ENCODE measurements at regions not wholly inside any gene's neighbourhood (a gene's known extent, or its start where the extent isn't known, plus 50 kb on each side); places are given as distances from the start of the nearest gene placed in this dataset.

- no peaks in the 10 kb centered on the region for H3K36me3 ChIP-seq (ENCODE audit: low read depth, low read length)
- no peaks in the 10 kb centered on the region for H4K20me1 ChIP-seq (ENCODE audit: low read length)
- TF ChIP-seq EZH2phosphoT487 (IDR thresholded peaks at IDR 0.05; ENCODE audit: borderline replicate concordance, low read length) (no peak), EZH2 (IDR thresholded peaks at IDR 0.05; ENCODE audit: low read length, unreplicated experiment) (no peak)
- TF ChIP-seq, protein P1, sequence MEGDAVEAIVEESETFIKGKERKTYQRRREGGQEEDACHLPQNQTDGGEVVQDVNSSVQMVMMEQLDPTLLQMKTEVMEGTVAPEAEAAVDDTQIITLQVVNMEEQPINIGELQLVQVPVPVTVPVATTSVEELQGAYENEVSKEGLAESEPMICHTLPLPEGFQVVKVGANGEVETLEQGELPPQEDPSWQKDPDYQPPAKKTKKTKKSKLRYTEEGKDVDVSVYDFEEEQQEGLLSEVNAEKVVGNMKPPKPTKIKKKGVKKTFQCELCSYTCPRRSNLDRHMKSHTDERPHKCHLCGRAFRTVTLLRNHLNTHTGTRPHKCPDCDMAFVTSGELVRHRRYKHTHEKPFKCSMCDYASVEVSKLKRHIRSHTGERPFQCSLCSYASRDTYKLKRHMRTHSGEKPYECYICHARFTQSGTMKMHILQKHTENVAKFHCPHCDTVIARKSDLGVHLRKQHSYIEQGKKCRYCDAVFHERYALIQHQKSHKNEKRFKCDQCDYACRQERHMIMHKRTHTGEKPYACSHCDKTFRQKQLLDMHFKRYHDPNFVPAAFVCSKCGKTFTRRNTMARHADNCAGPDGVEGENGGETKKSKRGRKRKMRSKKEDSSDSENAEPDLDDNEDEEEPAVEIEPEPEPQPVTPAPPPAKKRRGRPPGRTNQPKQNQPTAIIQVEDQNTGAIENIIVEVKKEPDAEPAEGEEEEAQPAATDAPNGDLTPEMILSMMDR (conservative IDR thresholded peaks at IDR 0.05; ENCODE audit: low read depth, low read length): no peak
- CTCF ChIA-PET: no interaction called here
- no peaks in the 10 kb centered on the region for H3K79me2 ChIP-seq (ENCODE audit: low read length)
- POLR2A ChIA-PET (ENCODE audit: unreplicated experiment): no interaction called here
- no TSS peak for BruUV-seq (replicated peaks)
- H3K27me3 ChIP-seq (ENCODE audit: low read length): no peaks in the 10 kb centered on the region
- no peaks in the 10 kb centered on the region for H3K9me2 ChIP-seq (replicated peaks; ENCODE audit: low read length)
- H3K4me2 ChIP-seq (ENCODE audit: low read length): no peak overlapping the region
- H3K27ac ChIP-seq (ENCODE audit: low read length): no peak overlapping the region
- H3K9me3 ChIP-seq (ENCODE audit: low read length): no peaks in the 10 kb centered on the region
- no peak overlapping the region for H3K9ac ChIP-seq (ENCODE audit: low read length)
- ATAC-seq (peak; percentile 93), DNase-seq (peak; percentile 60)
- H2AFZ ChIP-seq (ENCODE audit: low read length): no peak overlapping the region
- peaks cover 9% of the 10 kb centered on the region for H3K4me1 ChIP-seq (ENCODE audit: insufficient read depth, low read length)
- H3F3A ChIP-seq (ENCODE audit: low read length, unreplicated experiment): no peaks in the 10 kb centered on the region
- intact Hi-C loops (cut with micrococcal nuclease): no loop called here
- no peak overlapping the region for H3K4me3 ChIP-seq (ENCODE audit: low read length)
Observed at GRCh38 chr17:70426752-70427151, 257.4 kb downstream of the KCNJ2 start.

- no peaks in the 10 kb centered on the region for H3K79me2 ChIP-seq (ENCODE audit: low read length)
- CTCF ChIA-PET: no interaction called here
- H3K27ac ChIP-seq (ENCODE audit: low read length): no peak overlapping the region
- TF ChIP-seq EZH2phosphoT487 (IDR thresholded peaks at IDR 0.05; ENCODE audit: borderline replicate concordance, low read length): no peak
- H3K9me3 ChIP-seq (ENCODE audit: low read length): no peaks in the 10 kb centered on the region
- BruUV-seq (replicated peaks): no TSS peak
- H3K9ac ChIP-seq (ENCODE audit: low read length): no peak overlapping the region
- H2AFZ ChIP-seq (ENCODE audit: low read length): no peak overlapping the region
- no peaks in the 10 kb centered on the region for H3K9me2 ChIP-seq (replicated peaks; ENCODE audit: low read length)
- H3K4me1 ChIP-seq (ENCODE audit: insufficient read depth, low read length): no peaks in the 10 kb centered on the region
- no peaks in the 10 kb centered on the region for H4K20me1 ChIP-seq (ENCODE audit: low read length)
- no peak overlapping the region for H3K4me3 ChIP-seq (ENCODE audit: low read length)
- no peak overlapping the region for H3K4me2 ChIP-seq (ENCODE audit: low read length)
- H3K36me3 ChIP-seq (ENCODE audit: low read depth, low read length): no peaks in the 10 kb centered on the region
- no peaks in the 10 kb centered on the region for H3K27me3 ChIP-seq (ENCODE audit: low read length)
- DNase-seq (no peak), ATAC-seq (no peak)
- intact Hi-C loops (cut with micrococcal nuclease): no loop called here
- no peaks in the 10 kb centered on the region for H3F3A ChIP-seq (ENCODE audit: low read length, unreplicated experiment)
- POLR2A ChIA-PET (ENCODE audit: unreplicated experiment): no interaction called here
Observed at GRCh38 chr17:70434536-70435490, 265.5 kb downstream of the KCNJ2 start.

DNA sequence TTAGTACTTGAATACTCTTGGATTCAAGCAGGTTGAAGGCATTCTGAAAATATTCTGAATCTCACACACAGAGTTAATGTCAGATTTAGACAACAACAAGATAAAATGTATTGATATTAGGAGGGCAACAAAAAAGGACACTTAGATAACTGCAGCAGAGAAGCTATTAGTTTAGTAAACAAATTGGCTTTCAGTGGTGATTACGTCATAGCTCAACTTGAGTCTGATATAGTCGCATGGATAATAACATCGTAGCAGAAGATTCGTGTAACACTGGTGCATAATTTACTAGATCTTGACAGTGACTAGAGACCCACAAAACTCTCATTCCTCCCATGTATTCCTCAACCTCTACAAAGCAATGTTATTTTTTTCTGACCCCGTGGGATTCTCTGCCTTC is 268.3 kb downstream of the KCNJ2 start:
- Histone ChIP-seq H4K20me1 (ENCODE audit: low read length) (no peaks in the 10 kb centered on the region), H3K9me3 (ENCODE audit: low read length) (no peaks in the 10 kb centered on the region), H3K4me1 (ENCODE audit: insufficient read depth, low read length) (no peaks in the 10 kb centered on the region), H3K27me3 (ENCODE audit: low read length) (peaks cover 10% of the 10 kb centered on the region; the same call in 1 of the 2 replicates), H3K9ac (ENCODE audit: low read length) (no peak overlapping the region), H3K27ac (ENCODE audit: low read length) (no peak overlapping the region), H3K79me2 (ENCODE audit: low read length) (no peaks in the 10 kb centered on the region), H3K9me2 (replicated peaks; ENCODE audit: low read length) (no peaks in the 10 kb centered on the region), H2AFZ (ENCODE audit: low read length) (no peak overlapping the region), H3F3A (ENCODE audit: low read length, unreplicated experiment) (no peaks in the 10 kb centered on the region), H3K4me2 (ENCODE audit: low read length) (no peak overlapping the region), H3K4me3 (ENCODE audit: low read length) (no peak overlapping the region), H3K36me3 (ENCODE audit: low read depth, low read length) (no peaks in the 10 kb centered on the region)
- intact Hi-C loops (cut with micrococcal nuclease): no loop called here
- DNase-seq (no peak), ATAC-seq (no peak)
- TF ChIP-seq EZH2phosphoT487 (IDR thresholded peaks at IDR 0.05; ENCODE audit: borderline replicate concordance, low read length) (no peak), EZH2 (IDR thresholded peaks at IDR 0.05; ENCODE audit: low read length, unreplicated experiment) (no peak)
- TF ChIP-seq, protein P1 (conservative IDR thresholded peaks at IDR 0.05; ENCODE audit: low read depth, low read length): no peak
- ChIA-PET CTCF (no interaction called here), POLR2A (ENCODE audit: unreplicated experiment) (no interaction called here)
- BruUV-seq (replicated peaks): no TSS peak
